Liver (tissue), 8 donors: ENCODE measurements at regions not wholly inside any gene's neighbourhood (a gene's known extent, or its start where the extent isn't known, plus 50 kb on each side); places are given as distances from the start of the nearest gene placed in this dataset.

Experiments used
- DNase-seq: peaks from one replicate; pipeline ENCODE4 v3.0.0-alpha.2; 2017; ENCODE audit warnings: low spot score
- H3K27ac ChIP-seq, 2 donors: one replicate each; pipeline ENCODE4 v1.7.0; 2013; ENCODE audit warnings: inconsistent platforms in 2 of 2, low read length in 2 of 2, control low read depth in 1 of 2, low read depth in 1 of 2, mild to moderate bottlenecking in 1 of 2
- H3K27me3 ChIP-seq, 4 donors: one replicate each; pipeline versions ENCODE4 v1.6.1 to v1.7.0; 2013; ENCODE audit warnings: low read length in 3 of 4, inconsistent platforms in 1 of 4, mild to moderate bottlenecking in 1 of 4, moderate library complexity in 1 of 4; ENCODE audit not compliant: control insufficient read depth in 4 of 4, insufficient read depth in 4 of 4
- H3K36me3 ChIP-seq, 4 donors: one replicate each; pipeline versions ENCODE4 v1.6.1 to v1.7.0; 2013; ENCODE audit warnings: low read length in 3 of 4, mild to moderate bottlenecking in 3 of 4, low read depth in 1 of 4, moderate library complexity in 1 of 4; ENCODE audit not compliant: control insufficient read depth in 4 of 4, insufficient read depth in 3 of 4
- H3K4me1 ChIP-seq, 4 donors: one replicate each; pipeline versions ENCODE4 v1.6.1 to v1.7.0; 2013; ENCODE audit warnings: low read length in 3 of 4, mild to moderate bottlenecking in 3 of 4, moderate library complexity in 1 of 4; ENCODE audit not compliant: control insufficient read depth in 4 of 4, insufficient read depth in 4 of 4
- H3K4me3 ChIP-seq, 3 donors: one replicate each; pipeline versions ENCODE4 v1.6.1 to v1.7.0; 2013; ENCODE audit warnings: low read length in 3 of 3, control low read depth in 1 of 3, low read depth in 1 of 3, mild to moderate bottlenecking in 1 of 3
- H3K9ac ChIP-seq, 2 donors: one replicate each; pipeline ENCODE4 v1.7.0; 2013; ENCODE audit warnings: low read length in 2 of 2, mild to moderate bottlenecking in 2 of 2, moderate library complexity in 2 of 2, control low read depth in 1 of 2, low read depth in 1 of 2
- H3K9me3 ChIP-seq, 4 donors: one replicate each; pipeline versions ENCODE4 v1.6.1 to v1.7.0; 2013; ENCODE audit warnings: low read length in 3 of 4; ENCODE audit not compliant: control insufficient read depth in 4 of 4
- EGR1 ChIP-seq, 2 donors: IDR thresholded peaks; 2 replicates each; pipeline ENCODE4 v1.6.1; 2016 to 2018; ENCODE audit warnings: antibody characterized with exemption in 2 of 2, low read depth in 2 of 2
- GABPA ChIP-seq, 2 donors: IDR thresholded peaks in 1 of 2; conservative IDR thresholded peaks in 1 of 2; 2 replicates each; pipeline ENCODE4 v1.6.1; 2016; ENCODE audit warnings: antibody characterized with exemption in 2 of 2, mild to moderate bottlenecking in 1 of 2, moderate library complexity in 1 of 2
- HNF4A ChIP-seq, 2 donors: conservative IDR thresholded peaks; 2 replicates each; pipeline ENCODE4 v1.6.1; 2016; ENCODE audit warnings: antibody characterized with exemption in 2 of 2, mild to moderate bottlenecking in 2 of 2
- HNF4G ChIP-seq: IDR thresholded peaks from 2 replicates; pipeline ENCODE4 v1.6.1; 2016; ENCODE audit warnings: antibody characterized with exemption
- JUND ChIP-seq, 2 donors: IDR thresholded peaks; 2 replicates each; pipeline ENCODE4 v1.6.1; 2016; ENCODE audit warnings: antibody characterized with exemption in 2 of 2
- MAX ChIP-seq: IDR thresholded peaks from 2 replicates; pipeline ENCODE4 v1.6.1; 2016; ENCODE audit warnings: antibody characterized with exemption
- NR2F2 ChIP-seq: IDR thresholded peaks from 2 replicates; pipeline ENCODE4 v1.6.1; 2016; ENCODE audit warnings: antibody characterized with exemption
- RAD21 ChIP-seq, 2 donors: IDR thresholded peaks; 2 replicates each; pipeline ENCODE4 v1.6.1; 2016; ENCODE audit warnings: antibody characterized with exemption in 2 of 2, mild to moderate bottlenecking in 2 of 2
- RXRA ChIP-seq, 2 donors: IDR thresholded peaks; 2 replicates each; pipeline ENCODE4 v1.6.1; 2017 to 2018; ENCODE audit warnings: antibody characterized with exemption in 2 of 2, mild to moderate bottlenecking in 1 of 2
- SP1 ChIP-seq: IDR thresholded peaks from 2 replicates; pipeline ENCODE4 v1.6.1; 2018; ENCODE audit warnings: antibody characterized with exemption, mild to moderate bottlenecking
- TAF1 ChIP-seq: conservative IDR thresholded peaks from 2 replicates; pipeline ENCODE4 v1.6.1; 2016; ENCODE audit warnings: antibody characterized with exemption, mild to moderate bottlenecking
- YY1 ChIP-seq: IDR thresholded peaks from 2 replicates; pipeline ENCODE4 v1.6.1; 2016; ENCODE audit warnings: antibody characterized with exemption, mild to moderate bottlenecking
- ZBTB33 ChIP-seq: IDR thresholded peaks from 2 replicates; pipeline ENCODE4 v1.6.1; 2016; ENCODE audit warnings: antibody characterized with exemption
- WGBS: extraction: QIAGEN DNeasy Blood & Tissue Kit; methylation state at CpG from one replicate; pipeline ENCODE4 v1.1.7; 2013; 5-methylcytosine and 5-hydroxymethylcytosine counted together
- TF ChIP-seq, protein P1 (sequence below): IDR thresholded peaks from 2 replicates; pipeline ENCODE4 v1.6.1; 2016; ENCODE audit warnings: antibody characterized with exemption
- TF ChIP-seq, protein P2 (sequence below): IDR thresholded peaks from 2 replicates; pipeline ENCODE4 v1.6.1; 2016; ENCODE audit warnings: antibody characterized with exemption, mild to moderate bottlenecking
- TF ChIP-seq, protein P3 (sequence below): fragments of 150-350 bp; IDR thresholded peaks from 2 replicates; pipeline ENCODE4 v1.5.1; 2017; ENCODE audit warnings: improper control_type of control experiment, low read depth, low read length; ENCODE audit not compliant: missing input control
- donor health status: healthy.
- donor health status: healthy.
- donor health status: healthy.
- donor health status: healthy.
- donor health status: healthy.

DNA sequence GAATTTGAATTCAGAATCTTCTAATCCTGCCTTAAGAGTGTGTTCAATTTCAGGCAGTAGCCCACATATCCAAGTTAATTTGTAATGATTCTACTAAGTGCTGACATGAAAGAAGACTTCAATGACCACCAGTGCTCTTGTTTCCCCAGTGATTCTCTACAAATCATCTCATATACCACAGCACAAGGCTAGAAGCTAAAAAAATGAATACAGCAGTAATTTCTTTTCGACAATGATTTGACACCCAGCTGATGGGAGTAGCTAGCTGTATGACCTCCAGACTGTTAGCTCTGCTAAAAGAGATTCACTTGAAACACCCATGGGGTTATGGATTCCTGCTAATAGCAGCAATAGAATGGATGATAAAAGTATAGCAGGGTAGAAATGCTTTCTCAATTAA is 217.0 kb upstream of the TMEFF2 start:
- Histone ChIP-seq H3K27me3 (no peaks in the 10 kb centered on the region), H3K9ac (no peak overlapping the region), H3K36me3 (no peaks in the 10 kb centered on the region), H3K4me1 (no peaks in the 10 kb centered on the region), H3K27ac (no peak overlapping the region), H3K4me3 (no peak overlapping the region), H3K9me3 (peaks cover 0 to 6% (median 3%) of the 10 kb centered on the region in 4 donors)
- no peak for DNase-seq
- no peak for TF ChIP-seq TAF1
- TF ChIP-seq SP1: no peak
- TF ChIP-seq, protein P1, sequence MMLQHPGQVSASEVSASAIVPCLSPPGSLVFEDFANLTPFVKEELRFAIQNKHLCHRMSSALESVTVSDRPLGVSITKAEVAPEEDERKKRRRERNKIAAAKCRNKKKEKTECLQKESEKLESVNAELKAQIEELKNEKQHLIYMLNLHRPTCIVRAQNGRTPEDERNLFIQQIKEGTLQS: no peak
- no peak for TF ChIP-seq YY1
- no peak for TF ChIP-seq EGR1 (IDR thresholded peaks at IDR 0.05; ENCODE audit: low read depth in 2 of 2)
- TF ChIP-seq, protein P2, sequence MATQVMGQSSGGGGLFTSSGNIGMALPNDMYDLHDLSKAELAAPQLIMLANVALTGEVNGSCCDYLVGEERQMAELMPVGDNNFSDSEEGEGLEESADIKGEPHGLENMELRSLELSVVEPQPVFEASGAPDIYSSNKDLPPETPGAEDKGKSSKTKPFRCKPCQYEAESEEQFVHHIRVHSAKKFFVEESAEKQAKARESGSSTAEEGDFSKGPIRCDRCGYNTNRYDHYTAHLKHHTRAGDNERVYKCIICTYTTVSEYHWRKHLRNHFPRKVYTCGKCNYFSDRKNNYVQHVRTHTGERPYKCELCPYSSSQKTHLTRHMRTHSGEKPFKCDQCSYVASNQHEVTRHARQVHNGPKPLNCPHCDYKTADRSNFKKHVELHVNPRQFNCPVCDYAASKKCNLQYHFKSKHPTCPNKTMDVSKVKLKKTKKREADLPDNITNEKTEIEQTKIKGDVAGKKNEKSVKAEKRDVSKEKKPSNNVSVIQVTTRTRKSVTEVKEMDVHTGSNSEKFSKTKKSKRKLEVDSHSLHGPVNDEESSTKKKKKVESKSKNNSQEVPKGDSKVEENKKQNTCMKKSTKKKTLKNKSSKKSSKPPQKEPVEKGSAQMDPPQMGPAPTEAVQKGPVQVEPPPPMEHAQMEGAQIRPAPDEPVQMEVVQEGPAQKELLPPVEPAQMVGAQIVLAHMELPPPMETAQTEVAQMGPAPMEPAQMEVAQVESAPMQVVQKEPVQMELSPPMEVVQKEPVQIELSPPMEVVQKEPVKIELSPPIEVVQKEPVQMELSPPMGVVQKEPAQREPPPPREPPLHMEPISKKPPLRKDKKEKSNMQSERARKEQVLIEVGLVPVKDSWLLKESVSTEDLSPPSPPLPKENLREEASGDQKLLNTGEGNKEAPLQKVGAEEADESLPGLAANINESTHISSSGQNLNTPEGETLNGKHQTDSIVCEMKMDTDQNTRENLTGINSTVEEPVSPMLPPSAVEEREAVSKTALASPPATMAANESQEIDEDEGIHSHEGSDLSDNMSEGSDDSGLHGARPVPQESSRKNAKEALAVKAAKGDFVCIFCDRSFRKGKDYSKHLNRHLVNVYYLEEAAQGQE: no peak
- no peak for TF ChIP-seq NR2F2
- TF ChIP-seq ZBTB33: no peak
- no peak for TF ChIP-seq MAX
- WGBS: 82% methylated on average over 1 of the region's 1 CpG

- H3K9ac ChIP-seq: no peak overlapping the region
- no peak overlapping the region for H3K27ac ChIP-seq
- H3K36me3 ChIP-seq: no peaks in the 10 kb centered on the region
- no peaks in the 10 kb centered on the region for H3K27me3 ChIP-seq
- no peaks in the 10 kb centered on the region for H3K4me1 ChIP-seq
- no peak for DNase-seq
- no peak overlapping the region for H3K4me3 ChIP-seq
- H3K9me3 ChIP-seq: peaks cover 0 to 6% (median 3%) of the 10 kb centered on the region in 4 donors
- TF ChIP-seq HNF4G: no peak
- TF ChIP-seq, protein P3, sequence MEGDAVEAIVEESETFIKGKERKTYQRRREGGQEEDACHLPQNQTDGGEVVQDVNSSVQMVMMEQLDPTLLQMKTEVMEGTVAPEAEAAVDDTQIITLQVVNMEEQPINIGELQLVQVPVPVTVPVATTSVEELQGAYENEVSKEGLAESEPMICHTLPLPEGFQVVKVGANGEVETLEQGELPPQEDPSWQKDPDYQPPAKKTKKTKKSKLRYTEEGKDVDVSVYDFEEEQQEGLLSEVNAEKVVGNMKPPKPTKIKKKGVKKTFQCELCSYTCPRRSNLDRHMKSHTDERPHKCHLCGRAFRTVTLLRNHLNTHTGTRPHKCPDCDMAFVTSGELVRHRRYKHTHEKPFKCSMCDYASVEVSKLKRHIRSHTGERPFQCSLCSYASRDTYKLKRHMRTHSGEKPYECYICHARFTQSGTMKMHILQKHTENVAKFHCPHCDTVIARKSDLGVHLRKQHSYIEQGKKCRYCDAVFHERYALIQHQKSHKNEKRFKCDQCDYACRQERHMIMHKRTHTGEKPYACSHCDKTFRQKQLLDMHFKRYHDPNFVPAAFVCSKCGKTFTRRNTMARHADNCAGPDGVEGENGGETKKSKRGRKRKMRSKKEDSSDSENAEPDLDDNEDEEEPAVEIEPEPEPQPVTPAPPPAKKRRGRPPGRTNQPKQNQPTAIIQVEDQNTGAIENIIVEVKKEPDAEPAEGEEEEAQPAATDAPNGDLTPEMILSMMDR: no peak
- TF ChIP-seq, protein P2: no peak
- no peak for TF ChIP-seq NR2F2
- TF ChIP-seq EGR1 (IDR thresholded peaks at IDR 0.05; ENCODE audit: low read depth in 2 of 2): no peak
- TF ChIP-seq JUND (IDR thresholded peaks at IDR 0.05): no peak
- TF ChIP-seq, protein P1: no peak
- TF ChIP-seq SP1: no peak
- TF ChIP-seq YY1: no peak
- no peak for TF ChIP-seq ZBTB33
- TF ChIP-seq HNF4A (conservative IDR thresholded peaks at IDR 0.05): no peak
- no peak for TF ChIP-seq RXRA (IDR thresholded peaks at IDR 0.05)
- TF ChIP-seq TAF1: no peak
- TF ChIP-seq RAD21 (IDR thresholded peaks at IDR 0.05): no peak
- no peak for TF ChIP-seq MAX
- TF ChIP-seq GABPA (IDR thresholded peaks at IDR 0.05 in 1 of 2, conservative IDR thresholded peaks at IDR 0.05 in 1 of 2): no peak
Measured at GRCh38 chr2:192410319-192410718, 215.6 kb upstream of the TMEFF2 start.
